Ishikawa (cell line): ENCODE measurements at regions not wholly inside any gene's neighbourhood (a gene's known extent, or its start where the extent isn't known, plus 50 kb on each side); places are given as distances from the start of the nearest gene placed in this dataset.

ENCODE experiments used
- CEBPB ChIP-seq: IDR thresholded peaks from 2 replicates; pipeline ENCODE4 v1.6.1; 2012
- CREB1 ChIP-seq: IDR thresholded peaks from 2 replicates; pipeline ENCODE4 v1.6.1; 2012; ENCODE audit warnings: low read depth
- EGR1 ChIP-seq: IDR thresholded peaks from 2 replicates; pipeline ENCODE4 v1.6.1; 2012
- EP300 ChIP-seq: IDR thresholded peaks from 2 replicates; pipeline ENCODE4 v1.6.1; 2012; ENCODE audit warnings: borderline replicate concordance
- FOXM1 ChIP-seq: IDR thresholded peaks from 2 replicates; pipeline ENCODE4 v1.6.1; 2012; ENCODE audit warnings: low read depth, borderline replicate concordance
- MAX ChIP-seq: IDR thresholded peaks from 2 replicates; pipeline ENCODE4 v1.6.1; 2012
- NFIC ChIP-seq: IDR thresholded peaks from 2 replicates; pipeline ENCODE4 v1.6.1; 2012
- RAD21 ChIP-seq: IDR thresholded peaks from 2 replicates; pipeline ENCODE4 v1.6.1; 2012; ENCODE audit warnings: low read depth
- REST ChIP-seq: IDR thresholded peaks from 2 replicates; pipeline ENCODE4 v1.6.1; 2012; ENCODE audit warnings: low read depth, mild to moderate bottlenecking
- TAF1 ChIP-seq: IDR thresholded peaks from 2 replicates; pipeline ENCODE4 v1.6.1; 2012; ENCODE audit warnings: low read depth, mild to moderate bottlenecking
- TCF12 ChIP-seq: IDR thresholded peaks from 2 replicates; pipeline ENCODE4 v1.6.1; 2012; ENCODE audit warnings: low read depth
- TEAD4 ChIP-seq: IDR thresholded peaks from 2 replicates; pipeline ENCODE4 v1.6.1; 2012
- USF1 ChIP-seq: IDR thresholded peaks from 2 replicates; pipeline ENCODE4 v1.6.1; 2012
- YY1 ChIP-seq: IDR thresholded peaks from 2 replicates; pipeline ENCODE4 v1.6.1; 2012; ENCODE audit warnings: low read depth
- ZBTB7A ChIP-seq: IDR thresholded peaks from 2 replicates; pipeline ENCODE4 v1.6.1; 2012; ENCODE audit warnings: low read depth

- TF ChIP-seq TAF1 (no peak), TCF12 (no peak), CREB1 (no peak), EGR1 (no peak), RAD21 (no peak), USF1 (no peak), REST (no peak), MAX (no peak), TEAD4 (no peak), FOXM1 (no peak), EP300 (no peak), ZBTB7A (no peak), NFIC (no peak), CEBPB (no peak), YY1 (no peak)
Measured at GRCh38 chr10:112052166-112052565, 131.4 kb downstream of the GPAM start.

GRCh38 chr10:112053895-112054294, 129.7 kb downstream of the GPAM start:
- no peak for TF ChIP-seq TEAD4
- no peak for TF ChIP-seq EP300

GRCh38 chr10:112054516-112054915, 129.0 kb downstream of the GPAM start:
- TF ChIP-seq RAD21: no peak
- TF ChIP-seq CEBPB: no peak
- no peak for TF ChIP-seq CREB1
- TF ChIP-seq TCF12: no peak
- TF ChIP-seq TEAD4: no peak
- no peak for TF ChIP-seq REST
- TF ChIP-seq EGR1: no peak
- TF ChIP-seq EP300: no peak
- no peak for TF ChIP-seq USF1
- no peak for TF ChIP-seq NFIC
- TF ChIP-seq MAX: no peak
- TF ChIP-seq YY1: no peak
- no peak for TF ChIP-seq FOXM1
- TF ChIP-seq TAF1: no peak
- no peak for TF ChIP-seq ZBTB7A

GRCh38 chr10:112057072-112057471, 126.5 kb downstream of the GPAM start:
- TF ChIP-seq MAX (no peak), TEAD4 (no peak), RAD21 (no peak), FOXM1 (no peak), NFIC (no peak), ZBTB7A (no peak), YY1 (no peak), USF1 (no peak), EGR1 (no peak), EP300 (no peak), TCF12 (no peak), TAF1 (no peak), CREB1 (no peak), CEBPB (no peak), REST (no peak)
